GM21619 (cell line): ENCODE measurements at regions not wholly inside any gene's neighbourhood (a gene's known extent, or its start where the extent isn't known, plus 50 kb on each side); places are given as distances from the start of the nearest gene placed in this dataset.
"Not testable (repeated sequence)": the region's sequence is repeated elsewhere in the genome, so short reads cannot be mapped to it uniquely, and the experiment has no call there.

Experiments used
- ATAC-seq: cut with Tn5 transposase; IDR thresholded peaks from one replicate; pipeline ENCODE4 v1.9.1; 2021; ENCODE audit not compliant: unreplicated experiment

DNA sequence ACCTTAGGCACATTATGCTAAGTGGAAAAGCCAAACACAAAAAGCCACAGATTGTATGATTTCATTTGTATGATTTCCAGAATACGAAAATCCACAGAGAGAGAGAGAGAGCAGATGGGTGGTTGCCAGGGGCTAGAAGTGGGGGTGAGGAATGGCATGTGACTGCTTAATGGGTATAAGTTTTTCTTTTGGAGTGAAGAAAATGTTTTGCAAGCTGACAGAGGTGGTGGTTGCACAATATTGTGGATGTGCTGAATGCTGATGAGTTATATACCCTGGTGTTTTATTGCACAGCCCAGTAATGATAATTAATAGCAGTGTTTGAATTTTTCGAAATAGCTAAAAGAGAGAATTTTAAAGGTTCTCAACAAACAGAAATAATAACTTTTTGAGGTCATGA lies 386.1 kb upstream of the HS3ST1 start:
- ATAC-seq: no peak

DNA sequence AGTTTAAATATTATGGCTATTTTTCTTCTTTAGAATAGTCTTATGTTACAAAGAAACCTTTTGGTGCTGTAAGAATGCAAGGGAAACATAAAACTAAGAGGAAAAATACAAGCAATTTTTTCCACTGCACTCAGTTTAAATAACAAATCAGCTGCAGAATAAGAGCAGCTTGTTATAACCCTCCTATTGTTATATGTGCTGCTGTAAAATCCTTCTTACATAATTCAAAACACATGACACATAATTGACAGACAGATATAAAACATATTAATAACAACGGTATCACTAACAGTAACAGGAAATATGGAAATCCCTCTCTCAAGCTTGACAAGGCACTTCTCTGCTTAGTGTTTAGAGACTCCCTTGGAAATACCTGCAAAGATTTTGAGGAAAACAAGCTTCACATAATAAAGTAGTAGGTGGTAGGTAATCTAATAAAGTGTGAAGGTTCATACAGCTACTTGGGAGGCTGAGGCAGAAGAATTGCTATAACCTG lies 385.3 kb upstream of the HS3ST1 start:
- no peak for ATAC-seq

GRCh38 chr4:11811521-11811920 lies 382.8 kb upstream of the HS3ST1 start:
- not testable (repeated sequence) for ATAC-seq

GRCh38 chr4:11805842-11806241 lies 377.1 kb upstream of the HS3ST1 start:
- no peak for ATAC-seq

DNA sequence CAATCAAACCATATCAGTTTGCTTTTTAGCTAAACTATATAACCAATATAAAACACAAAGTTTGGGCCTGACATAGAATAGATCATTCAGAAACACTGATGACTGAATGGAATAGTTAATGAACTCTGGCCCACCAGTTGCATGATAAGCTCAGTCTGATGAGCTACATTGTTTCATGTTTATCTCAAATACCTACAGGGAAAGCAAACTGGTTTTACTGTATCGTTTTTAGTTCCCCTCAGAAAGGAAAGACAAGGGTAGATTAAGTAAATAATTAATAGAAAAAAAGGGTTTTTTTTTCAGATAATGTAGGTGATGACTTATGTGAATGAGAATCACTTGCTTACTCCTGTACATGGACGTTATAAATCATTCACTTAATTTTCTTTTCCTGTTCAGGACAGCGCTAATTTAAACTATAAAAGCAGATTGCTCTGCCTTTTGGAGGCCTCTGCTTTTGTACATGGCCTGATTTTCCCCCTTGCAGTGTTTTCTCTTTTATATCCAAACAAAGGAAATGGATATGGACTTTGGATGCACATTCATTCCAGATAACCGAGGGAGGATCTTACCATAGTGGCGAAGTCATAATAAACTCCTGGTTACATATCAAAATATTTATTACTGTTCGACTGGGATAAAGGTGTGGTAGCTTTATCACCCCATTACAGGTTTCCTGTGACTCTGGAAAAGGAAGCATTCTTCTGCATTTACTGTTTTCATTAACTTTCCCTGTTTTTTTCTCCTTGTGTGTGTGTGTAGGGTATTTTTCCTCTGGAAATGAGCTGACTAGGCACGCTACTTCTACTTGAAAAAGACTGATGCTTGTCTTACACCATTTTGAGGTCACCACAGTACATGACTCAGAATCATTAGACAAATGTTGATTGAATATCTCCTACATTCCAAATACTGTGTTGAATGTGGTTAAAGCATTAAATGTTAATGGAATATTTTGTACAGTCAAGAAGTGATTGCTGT lies 373.1 kb upstream of the HS3ST1 start:
- ATAC-seq: no peak

DNA sequence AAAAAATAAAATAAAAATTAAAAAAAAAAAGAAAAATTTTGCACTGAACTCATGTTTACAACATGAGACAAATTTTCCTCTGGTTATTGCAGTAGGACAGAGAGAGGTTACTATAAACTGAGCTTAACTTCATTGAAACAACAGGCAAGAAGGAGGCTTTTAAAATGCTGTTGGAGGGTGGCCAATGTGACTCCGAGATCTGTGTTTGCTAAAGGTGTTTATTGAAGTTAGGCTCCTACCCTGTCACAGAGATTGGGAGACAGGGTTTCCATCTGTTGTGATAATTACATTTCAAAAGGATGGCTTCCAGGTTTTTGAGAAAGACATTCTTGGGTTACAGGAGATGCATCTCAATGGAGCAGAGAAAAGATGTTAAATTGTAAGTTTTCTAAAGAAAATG lies 370.5 kb upstream of the HS3ST1 start:
- no peak for ATAC-seq

- ATAC-seq: no peak
These were observed 363.1 kb upstream of the HS3ST1 start for GRCh38 chr4:11791797-11792196.

DNA sequence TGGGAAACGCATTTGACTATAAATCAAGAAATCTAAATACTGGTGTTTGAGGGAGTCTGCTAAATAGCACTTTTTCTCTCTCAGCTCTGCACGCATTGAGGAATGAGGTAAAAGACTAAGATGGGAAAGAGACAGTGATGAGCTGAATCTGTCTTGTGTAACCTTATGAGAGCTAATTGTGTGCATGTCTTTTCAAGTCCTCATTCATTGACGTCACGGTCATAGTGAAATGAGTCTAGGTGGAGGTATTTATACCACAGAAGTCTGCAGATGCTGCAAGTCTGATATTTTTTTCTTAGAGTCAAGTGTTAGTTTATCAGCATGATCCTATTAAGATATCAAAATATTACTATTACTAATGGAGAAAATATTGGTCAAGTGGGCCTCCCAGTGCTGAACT lies 361.5 kb upstream of the HS3ST1 start:
- no peak for ATAC-seq

DNA sequence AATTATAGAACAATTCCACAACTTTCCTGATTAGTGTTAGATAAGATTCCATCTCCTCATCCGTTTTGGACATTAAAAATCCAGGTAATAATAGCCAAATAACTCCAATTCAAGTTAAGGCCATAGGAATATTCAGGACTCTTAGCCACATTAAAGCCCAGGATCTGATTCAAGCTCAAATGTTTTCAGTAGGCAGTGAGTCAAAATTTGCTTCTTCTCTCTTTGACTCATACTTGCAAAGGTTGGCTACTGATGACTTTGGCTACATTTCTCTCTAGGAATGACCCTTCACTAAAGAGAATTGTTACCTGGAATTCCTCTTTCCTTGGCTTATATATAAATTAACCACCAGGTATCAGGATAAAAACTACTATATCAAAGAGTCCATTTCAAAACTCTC lies 354.9 kb upstream of the HS3ST1 start:
- no peak for ATAC-seq

- ATAC-seq: no peak
These were observed 354.2 kb upstream of the HS3ST1 start for GRCh38 chr4:11782859-11783258.

GRCh38 chr4:11777447-11777846 lies 348.8 kb upstream of the HS3ST1 start:
- no peak for ATAC-seq

DNA sequence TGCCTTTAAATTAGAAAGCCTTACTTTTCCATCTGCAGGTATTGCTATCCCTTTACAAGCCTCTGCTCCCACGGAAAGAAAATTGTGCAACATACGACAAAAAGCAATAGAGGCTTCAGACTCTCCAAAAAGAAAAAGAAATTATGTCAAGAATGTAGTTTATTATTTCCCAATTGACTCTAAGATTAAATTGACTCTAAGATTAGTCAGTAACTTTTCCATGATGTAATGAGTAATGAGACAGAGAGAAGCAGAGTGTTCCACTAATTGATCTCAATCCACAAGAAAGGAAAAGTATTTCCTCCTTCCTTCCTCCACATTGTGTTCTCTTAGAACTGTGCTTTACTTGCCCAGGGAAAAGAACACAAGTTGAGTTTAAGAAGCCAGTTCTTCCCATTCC lies 345.7 kb upstream of the HS3ST1 start:
- no peak for ATAC-seq

GRCh38 chr4:11773798-11774197 lies 345.1 kb upstream of the HS3ST1 start:
- no peak for ATAC-seq

DNA sequence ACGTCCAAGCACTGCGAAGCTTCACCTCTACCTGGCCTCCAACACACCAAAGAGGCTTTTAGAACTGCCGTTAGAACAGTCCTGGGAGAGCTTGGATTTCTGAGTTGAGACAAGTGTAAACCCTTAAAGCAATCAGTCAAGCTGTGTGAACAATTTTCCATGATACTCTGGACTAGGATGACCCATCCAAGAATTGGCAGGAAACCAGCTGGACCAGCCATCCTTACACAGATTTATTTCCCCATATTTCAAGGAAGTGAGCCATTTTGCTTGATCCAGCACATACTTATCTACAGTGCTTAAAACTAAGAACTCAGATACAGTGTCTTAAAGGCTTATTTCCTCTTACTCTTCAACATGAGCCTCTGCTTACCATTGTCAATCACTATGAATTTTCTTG lies 340.7 kb upstream of the HS3ST1 start:
- ATAC-seq: no peak

DNA sequence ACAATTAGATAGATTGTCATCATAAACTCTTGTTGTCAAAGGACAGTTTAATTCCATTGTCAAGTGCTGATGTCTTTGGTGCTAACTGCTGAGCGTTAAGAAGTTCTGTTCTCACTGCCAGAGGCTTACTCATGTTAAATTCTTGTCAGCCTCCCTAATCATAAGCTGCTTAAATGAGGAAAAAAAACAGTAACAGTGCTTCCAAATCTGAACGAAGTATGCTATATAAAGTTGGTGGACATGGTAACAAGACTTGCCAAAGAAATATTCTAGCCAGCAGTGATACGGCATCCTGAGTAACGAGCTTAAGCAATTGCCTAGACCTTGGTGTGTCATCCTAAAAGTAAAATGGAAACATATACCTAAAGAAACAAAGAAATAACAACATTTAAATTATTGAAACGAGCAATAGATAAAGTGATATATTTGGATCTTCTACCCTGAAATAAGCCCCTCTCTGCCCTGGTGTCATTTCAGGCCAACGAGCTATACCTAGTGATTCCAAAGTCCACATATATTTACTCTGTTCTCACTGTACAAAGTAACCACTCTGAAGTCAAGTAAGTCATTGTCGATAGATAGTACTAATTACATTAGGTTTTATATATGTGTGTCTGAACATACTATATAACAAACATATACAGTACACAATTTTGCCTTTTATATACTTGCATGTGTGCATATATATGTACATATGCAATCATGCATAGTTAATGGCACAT lies 339.7 kb upstream of the HS3ST1 start:
- ATAC-seq: no peak

- ATAC-seq: peak; percentile 79
These were observed 337.3 kb upstream of the HS3ST1 start for GRCh38 chr4:11765849-11766453.

DNA sequence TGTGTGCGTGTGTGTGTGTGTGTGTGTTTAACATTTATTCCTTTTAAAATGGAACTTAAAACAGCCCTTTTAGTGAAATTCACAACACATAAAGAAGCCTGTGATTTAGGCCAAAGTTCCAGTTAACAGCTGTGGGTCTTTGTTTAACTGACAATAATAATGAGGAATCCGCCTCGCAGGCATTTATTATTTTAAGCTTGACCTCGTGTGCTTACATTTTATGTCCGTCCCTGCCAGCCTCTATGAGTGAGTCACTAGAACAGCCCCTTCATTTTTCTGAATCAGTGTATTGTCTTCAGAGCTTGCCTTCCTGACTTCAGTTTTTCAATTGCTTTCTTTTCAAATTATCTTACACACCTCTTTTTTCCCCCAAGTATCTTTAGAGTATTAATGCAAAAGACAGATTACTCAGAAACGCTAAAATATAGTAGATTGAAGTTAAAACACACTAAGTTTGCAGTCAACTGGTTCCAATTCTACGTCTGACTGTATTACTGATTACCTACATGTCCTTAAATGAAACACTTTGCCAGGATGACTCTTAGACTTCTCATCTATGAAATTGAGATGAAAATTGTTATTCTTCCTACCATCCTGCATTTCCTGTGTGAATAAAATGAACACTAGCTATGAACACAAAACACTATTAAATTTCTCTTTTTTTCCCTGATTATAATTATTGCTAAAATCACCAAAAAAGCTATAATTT lies 319.6 kb upstream of the HS3ST1 start:
- no peak for ATAC-seq

GRCh38 chr4:11746734-11747133 lies 318.0 kb upstream of the HS3ST1 start:
- ATAC-seq: no peak

DNA sequence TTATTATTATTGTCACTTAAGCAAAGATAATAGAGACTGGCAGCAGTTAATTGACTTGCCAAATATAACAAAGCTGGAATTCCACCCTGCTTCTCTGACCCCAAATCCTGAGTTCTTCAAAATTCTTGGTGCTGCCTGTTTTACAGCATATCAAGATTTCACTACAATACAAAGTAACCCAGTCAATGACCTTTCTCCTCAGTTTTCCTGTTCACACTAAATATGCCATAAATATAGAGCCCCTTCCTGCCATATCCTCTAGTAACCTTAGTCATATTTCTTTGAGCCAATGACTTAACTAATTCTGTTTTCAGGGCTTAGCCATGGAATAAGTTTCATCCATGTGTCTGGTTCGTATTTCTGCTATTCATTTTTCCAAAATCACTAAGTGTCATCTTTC lies 315.3 kb upstream of the HS3ST1 start:
- ATAC-seq: no peak

DNA sequence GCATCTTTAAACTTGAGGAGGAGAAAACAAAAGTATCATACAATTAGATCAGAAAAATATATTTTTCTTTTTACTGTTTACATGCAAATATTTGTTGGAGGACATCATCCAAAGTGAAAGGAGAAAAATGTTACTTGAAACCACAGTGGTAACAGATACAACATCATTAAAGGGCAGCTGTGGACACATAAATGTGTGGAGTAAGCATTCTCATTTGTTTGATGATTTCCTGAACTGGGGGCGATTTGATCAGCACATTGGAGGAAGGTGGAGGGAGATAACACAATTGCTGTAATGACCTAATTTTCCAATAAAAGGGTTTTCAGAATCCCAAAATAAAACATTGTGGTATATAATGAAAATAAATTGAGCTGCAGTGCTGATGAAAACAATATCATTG lies 314.5 kb upstream of the HS3ST1 start:
- ATAC-seq: no peak

DNA sequence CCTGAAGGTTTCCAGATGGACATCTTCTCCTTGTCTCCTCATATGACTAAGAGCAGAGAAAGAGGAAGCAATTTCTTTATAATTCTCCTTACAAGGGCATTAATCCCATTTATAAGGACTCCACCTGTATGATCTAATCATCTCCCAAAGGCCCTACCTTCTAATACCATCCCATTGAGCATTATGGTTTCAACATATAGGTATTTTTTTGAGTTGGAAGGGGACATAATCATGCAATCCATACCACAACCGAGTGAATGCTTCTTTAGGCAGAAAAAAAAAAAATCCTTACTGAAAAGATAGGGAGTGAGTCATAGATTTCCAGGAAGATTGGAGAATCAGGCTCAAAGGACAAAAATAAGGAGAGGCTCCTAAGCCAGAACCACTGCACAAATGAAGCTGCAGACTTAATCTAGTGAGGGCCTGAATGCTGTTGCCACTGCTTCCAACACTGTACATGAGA lies 312.5 kb upstream of the HS3ST1 start:
- no peak for ATAC-seq
